Nucleus accumbens (tissue), 56 donors: ENCODE measurements at regions not wholly inside any gene's neighbourhood (a gene's known extent, or its start where the extent isn't known, plus 50 kb on each side); places are given as distances from the start of the nearest gene placed in this dataset.
"Not testable (repeated sequence)": the region's sequence is repeated elsewhere in the genome, so short reads cannot be mapped to it uniquely, and the experiment has no call there.

ENCODE experiments used
- DNase-seq, 56 donors: peaks; one replicate each; lab custom pipeline; 2025; lab: John Stamatoyannopoulos, UW

GRCh38 chr15:87753539-87753938 lies 503.0 kb downstream of the NTRK3 start:
- DNase-seq = no peak

- no peak for DNase-seq
Observed at GRCh38 chr15:87752250-87752951, 504.1 kb downstream of the NTRK3 start.

- no peak for DNase-seq
Observed at GRCh38 chr15:87748483-87748882, 508.1 kb downstream of the NTRK3 start.

GRCh38 chr15:87747087-87747486 lies 509.5 kb downstream of the NTRK3 start:
- DNase-seq = no peak

- no peak for DNase-seq
Observed at GRCh38 chr15:87746333-87746732, 510.2 kb downstream of the NTRK3 start.

GRCh38 chr15:87744815-87745214 lies 511.7 kb downstream of the NTRK3 start:
- no peak for DNase-seq

- DNase-seq = no peak
Observed at GRCh38 chr15:87743562-87743961, 513.0 kb downstream of the NTRK3 start.

GRCh38 chr15:87741350-87741749 lies 515.2 kb downstream of the NTRK3 start:
- DNase-seq = no peak

GRCh38 chr15:87740655-87741344 lies 515.7 kb downstream of the NTRK3 start:
- no peak for DNase-seq

GRCh38 chr15:87739866-87740265 lies 516.7 kb downstream of the NTRK3 start:
- DNase-seq = no peak

GRCh38 chr15:87739081-87739480 lies 517.5 kb downstream of the NTRK3 start:
- DNase-seq = no peak

GRCh38 chr15:87737460-87737859 lies 519.1 kb downstream of the NTRK3 start:
- DNase-seq = not testable (repeated sequence)

GRCh38 chr15:87736891-87737389 lies 519.6 kb downstream of the NTRK3 start:
- no peak for DNase-seq

- DNase-seq = no peak
Observed at GRCh38 chr15:87736401-87736800, 520.1 kb downstream of the NTRK3 start.

- DNase-seq = no peak
Observed at GRCh38 chr15:87735522-87735921, 521.0 kb downstream of the NTRK3 start.

- no peak for DNase-seq
Observed at GRCh38 chr15:87734571-87735373, 521.8 kb downstream of the NTRK3 start.

GRCh38 chr15:87733977-87734376 lies 522.6 kb downstream of the NTRK3 start:
- no peak for DNase-seq

GRCh38 chr15:87733541-87733941 lies 523.0 kb downstream of the NTRK3 start:
- no peak for DNase-seq

- no peak for DNase-seq
Observed at GRCh38 chr15:87732976-87733375, 523.6 kb downstream of the NTRK3 start.

GRCh38 chr15:87731630-87732029 lies 524.9 kb downstream of the NTRK3 start:
- no peak for DNase-seq

GRCh38 chr15:87730706-87731105 lies 525.8 kb downstream of the NTRK3 start:
- no peak for DNase-seq
